ENCODE measurements at regions not wholly inside any gene's neighbourhood (a gene's known extent, or its start where the extent isn't known, plus 50 kb on each side); places are given as distances from the start of the nearest gene placed in this dataset.

- H3K4me3 Mint-ChIP-seq: no peak overlapping the region
- no peak overlapping the region for H3K27ac Mint-ChIP-seq
- no peaks in the 10 kb centered on the region for H3K36me3 Mint-ChIP-seq (ENCODE audit: low read depth)
- peaks cover under 1% of the 10 kb centered on the region for H3K9me3 Mint-ChIP-seq
- DNase-seq (no peak), ATAC-seq (no peak)
- peaks cover 12% of the 10 kb centered on the region for H3K27me3 Mint-ChIP-seq
- H3K4me1 Mint-ChIP-seq: no peaks in the 10 kb centered on the region
These were observed 137.3 kb upstream of the FRMD4A start for GRCh38 chr10:14468023-14468441.

- Mint-ChIP-seq H3K36me3 (ENCODE audit: low read depth) (no peaks in the 10 kb centered on the region), H3K27ac (no peak overlapping the region), H3K9me3 (peaks cover 4% of the 10 kb centered on the region), H3K4me1 (no peaks in the 10 kb centered on the region), H3K4me3 (no peak overlapping the region), H3K27me3 (peaks cover 7% of the 10 kb centered on the region)
- no peak for ATAC-seq
- DNase-seq: no peak
These were observed 135.5 kb upstream of the FRMD4A start for GRCh38 chr10:14466257-14466656.

GRCh38 chr10:14460447-14460846, 129.7 kb upstream of the FRMD4A start:
- Mint-ChIP-seq H3K9me3 (peaks cover 15% of the 10 kb centered on the region), H3K4me1 (no peaks in the 10 kb centered on the region), H3K27ac (no peak overlapping the region), H3K27me3 (peaks cover 4% of the 10 kb centered on the region), H3K36me3 (ENCODE audit: low read depth) (no peaks in the 10 kb centered on the region), H3K4me3 (no peak overlapping the region)
- DNase-seq (no peak), ATAC-seq (no peak)

- H3K9me3 Mint-ChIP-seq: peaks cover 15% of the 10 kb centered on the region
- no peak overlapping the region for H3K27ac Mint-ChIP-seq
- ATAC-seq: no peak
These were observed 128.9 kb upstream of the FRMD4A start for GRCh38 chr10:14459665-14460064.

GRCh38 chr10:14456870-14457266, 126.1 kb upstream of the FRMD4A start:
- no peak overlapping the region for H3K4me3 Mint-ChIP-seq
- H3K9me3 Mint-ChIP-seq: peaks cover 15% of the 10 kb centered on the region
- no peak for DNase-seq
- no peak overlapping the region for H3K27ac Mint-ChIP-seq
- no peak for ATAC-seq
- peaks cover 1% of the 10 kb centered on the region for H3K27me3 Mint-ChIP-seq
- H3K36me3 Mint-ChIP-seq (ENCODE audit: low read depth): no peaks in the 10 kb centered on the region
- no peaks in the 10 kb centered on the region for H3K4me1 Mint-ChIP-seq

More at GRCh38 chr10:14459665-14460064, 128.9 kb upstream of the FRMD4A start:
- Mint-ChIP-seq H3K36me3 (ENCODE audit: low read depth) (no peaks in the 10 kb centered on the region), H3K4me3 (no peak overlapping the region), H3K4me1 (no peaks in the 10 kb centered on the region), H3K27me3 (peaks cover 5% of the 10 kb centered on the region)
- DNase-seq: no peak

- ATAC-seq (no peak), DNase-seq (no peak)
- Mint-ChIP-seq H3K4me1 (no peaks in the 10 kb centered on the region), H3K27ac (no peak overlapping the region), H3K4me3 (no peak overlapping the region), H3K27me3 (peaks cover 1% of the 10 kb centered on the region), H3K36me3 (ENCODE audit: low read depth) (no peaks in the 10 kb centered on the region), H3K9me3 (peaks cover 15% of the 10 kb centered on the region)
These were observed 125.6 kb upstream of the FRMD4A start for GRCh38 chr10:14456218-14456869.

GRCh38 chr10:14454629-14455028, 123.9 kb upstream of the FRMD4A start:
- H3K36me3 Mint-ChIP-seq (ENCODE audit: low read depth): no peaks in the 10 kb centered on the region
- no peak overlapping the region for H3K27ac Mint-ChIP-seq
- no peaks in the 10 kb centered on the region for H3K4me1 Mint-ChIP-seq
- no peak overlapping the region for H3K4me3 Mint-ChIP-seq
- peaks cover 15% of the 10 kb centered on the region for H3K9me3 Mint-ChIP-seq
- ATAC-seq (no peak), DNase-seq (no peak)
- peaks cover 3% of the 10 kb centered on the region for H3K27me3 Mint-ChIP-seq

- H3K27ac Mint-ChIP-seq: no peak overlapping the region
- DNase-seq (no peak), ATAC-seq (no peak)
- no peaks in the 10 kb centered on the region for H3K4me1 Mint-ChIP-seq
- peaks cover 15% of the 10 kb centered on the region for H3K9me3 Mint-ChIP-seq
- no peaks in the 10 kb centered on the region for H3K36me3 Mint-ChIP-seq (ENCODE audit: low read depth)
- H3K4me3 Mint-ChIP-seq: no peak overlapping the region
- peaks cover 3% of the 10 kb centered on the region for H3K27me3 Mint-ChIP-seq
These were observed 123.5 kb upstream of the FRMD4A start for GRCh38 chr10:14454206-14454605.

GRCh38 chr10:14453593-14453992, 122.9 kb upstream of the FRMD4A start:
- Mint-ChIP-seq H3K36me3 (ENCODE audit: low read depth) (no peaks in the 10 kb centered on the region), H3K9me3 (peaks cover 14% of the 10 kb centered on the region), H3K4me3 (no peak overlapping the region), H3K4me1 (no peaks in the 10 kb centered on the region), H3K27me3 (peaks cover 3% of the 10 kb centered on the region), H3K27ac (no peak overlapping the region)
- DNase-seq: no peak
- no peak for ATAC-seq

- Mint-ChIP-seq H3K36me3 (ENCODE audit: low read depth) (no peaks in the 10 kb centered on the region), H3K27me3 (peaks cover 3% of the 10 kb centered on the region), H3K9me3 (peaks cover 5% of the 10 kb centered on the region)
These were observed 120.6 kb upstream of the FRMD4A start for GRCh38 chr10:14451341-14451740.

GRCh38 chr10:14450041-14450491, 119.3 kb upstream of the FRMD4A start:
- no peak overlapping the region for H3K4me3 Mint-ChIP-seq
- DNase-seq: no peak
- no peak for ATAC-seq
- H3K27me3 Mint-ChIP-seq: peaks cover 3% of the 10 kb centered on the region
- no peaks in the 10 kb centered on the region for H3K4me1 Mint-ChIP-seq
- H3K9me3 Mint-ChIP-seq: peaks cover 5% of the 10 kb centered on the region
- no peaks in the 10 kb centered on the region for H3K36me3 Mint-ChIP-seq (ENCODE audit: low read depth)
- H3K27ac Mint-ChIP-seq: no peak overlapping the region

More at GRCh38 chr10:14451341-14451740, 120.6 kb upstream of the FRMD4A start:
- Mint-ChIP-seq H3K4me3 (no peak overlapping the region), H3K27ac (no peak overlapping the region), H3K4me1 (no peaks in the 10 kb centered on the region)
- ATAC-seq (no peak), DNase-seq (no peak)

- ATAC-seq (no peak), DNase-seq (no peak)
- Mint-ChIP-seq H3K4me1 (no peaks in the 10 kb centered on the region), H3K36me3 (ENCODE audit: low read depth) (no peaks in the 10 kb centered on the region), H3K27ac (no peak overlapping the region), H3K27me3 (peaks cover 7% of the 10 kb centered on the region), H3K4me3 (no peak overlapping the region), H3K9me3 (peaks cover 5% of the 10 kb centered on the region)
These were observed 118.6 kb upstream of the FRMD4A start for GRCh38 chr10:14449293-14449815.

- Mint-ChIP-seq H3K27me3 (peaks cover 7% of the 10 kb centered on the region), H3K27ac (no peak overlapping the region), H3K4me3 (no peak overlapping the region), H3K36me3 (ENCODE audit: low read depth) (no peaks in the 10 kb centered on the region), H3K9me3 (peaks cover 5% of the 10 kb centered on the region), H3K4me1 (no peaks in the 10 kb centered on the region)
- DNase-seq (no peak), ATAC-seq (no peak)
These were observed 117.7 kb upstream of the FRMD4A start for GRCh38 chr10:14448197-14448990.

GRCh38 chr10:14447094-14447839, 116.5 kb upstream of the FRMD4A start:
- Mint-ChIP-seq H3K27ac (no peak overlapping the region), H3K4me3 (no peak overlapping the region), H3K4me1 (no peaks in the 10 kb centered on the region), H3K36me3 (ENCODE audit: low read depth) (no peaks in the 10 kb centered on the region), H3K9me3 (peaks cover 5% of the 10 kb centered on the region), H3K27me3 (peaks cover 7% of the 10 kb centered on the region)
- ATAC-seq (no peak), DNase-seq (no peak)

Measured in activated naive CD8-positive, alpha-beta T cell treated with anti-CD3 and anti-CD28 coated beads, Interleukin-2, amount 50 U/mL, for 24 hours (primary cell).